ENCODE measurements at regions not wholly inside any gene's neighbourhood (a gene's known extent, or its start where the extent isn't known, plus 50 kb on each side); places are given as distances from the start of the nearest gene placed in this dataset.
"Not testable (repeated sequence)": the region's sequence is repeated elsewhere in the genome, so short reads cannot be mapped to it uniquely, and the experiment has no call there.

- DNase-seq = no peak
These were observed 1922.3 kb upstream of the PCDH20 start for GRCh38 chr13:63337921-63338320.

DNA sequence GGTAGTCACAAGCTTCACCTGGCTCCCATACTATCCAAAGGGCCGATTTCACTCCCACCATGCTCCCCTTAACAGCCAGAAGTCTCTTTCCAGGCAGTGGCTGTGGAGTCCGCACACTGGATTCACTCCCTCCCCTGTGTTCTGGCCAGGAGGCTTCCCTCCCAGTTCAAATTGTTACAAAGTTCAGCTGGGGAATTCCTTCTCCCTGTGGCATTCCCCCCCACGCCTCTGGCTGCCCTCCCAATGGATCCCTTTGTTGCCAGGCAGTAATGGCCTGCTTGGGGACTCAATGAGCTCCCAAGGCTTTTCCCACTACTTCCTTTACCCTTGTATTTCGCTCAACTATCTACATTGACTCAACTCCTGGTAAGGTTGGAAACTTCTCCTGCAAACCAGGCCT lies 1921.4 kb upstream of the PCDH20 start:
- no peak for DNase-seq

DNA sequence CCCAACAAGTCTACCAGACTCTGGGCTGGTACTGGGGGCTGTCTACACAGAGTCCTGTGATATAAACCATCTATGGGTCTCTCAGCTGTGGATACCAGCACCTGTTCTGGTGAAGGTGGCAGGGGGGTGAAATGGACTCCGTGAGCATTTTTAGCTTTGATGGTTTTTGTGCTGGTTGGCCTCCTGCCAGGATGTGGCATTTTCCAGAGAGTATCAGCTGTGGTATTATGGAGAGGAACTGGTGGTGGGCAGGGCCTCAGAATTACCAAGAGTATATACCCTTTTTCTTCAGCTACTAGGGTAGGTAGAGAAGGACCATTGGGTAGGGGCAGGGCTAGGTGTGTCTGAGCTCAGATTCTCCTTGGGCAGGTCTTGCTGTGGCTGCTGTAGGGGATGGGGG lies 1920.9 kb upstream of the PCDH20 start:
- no peak for DNase-seq

GRCh38 chr13:63327584-63327983 lies 1911.9 kb upstream of the PCDH20 start:
- no peak for DNase-seq

DNA sequence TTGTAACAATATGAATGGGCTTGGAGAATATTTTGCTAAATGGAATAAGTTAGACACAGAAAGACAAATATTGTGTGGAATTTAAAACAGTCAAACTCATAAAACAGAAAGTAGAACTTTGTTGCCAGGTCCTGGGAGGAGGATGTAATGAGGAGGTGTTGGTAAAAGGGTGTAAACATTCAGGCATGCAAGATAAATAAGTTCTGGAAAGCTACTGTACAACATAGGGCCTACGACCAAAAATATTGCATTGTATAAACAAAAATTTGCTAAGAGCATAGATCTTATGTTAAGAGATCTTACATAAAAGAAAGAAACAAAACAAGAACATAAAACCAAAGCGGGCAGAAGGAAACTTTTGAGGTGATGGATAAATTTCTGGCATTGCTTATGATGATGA lies 1907.8 kb upstream of the PCDH20 start:
- DNase-seq = no peak

DNA sequence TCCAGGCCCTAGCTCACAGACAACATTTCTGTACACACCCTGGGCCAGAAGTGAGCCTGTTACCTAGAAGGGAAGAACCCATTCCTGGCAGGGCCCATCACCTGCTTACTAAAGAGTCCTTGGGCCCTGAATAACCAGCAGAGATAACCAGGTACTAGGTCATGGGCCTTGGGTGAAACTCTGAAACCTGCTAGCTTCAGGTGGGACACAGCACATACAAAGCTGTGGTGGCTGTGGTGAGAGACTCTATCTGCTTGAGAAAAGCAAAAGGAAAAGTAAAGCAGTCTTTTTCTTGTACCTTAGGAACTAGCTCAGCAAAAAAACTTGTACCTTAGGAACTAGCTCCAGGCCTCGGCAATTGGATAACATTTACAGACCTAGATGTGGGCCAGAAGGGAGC lies 1895.9 kb upstream of the PCDH20 start:
- no peak for DNase-seq

GRCh38 chr13:63308549-63309165 lies 1893.0 kb upstream of the PCDH20 start:
- no peak for DNase-seq

DNA sequence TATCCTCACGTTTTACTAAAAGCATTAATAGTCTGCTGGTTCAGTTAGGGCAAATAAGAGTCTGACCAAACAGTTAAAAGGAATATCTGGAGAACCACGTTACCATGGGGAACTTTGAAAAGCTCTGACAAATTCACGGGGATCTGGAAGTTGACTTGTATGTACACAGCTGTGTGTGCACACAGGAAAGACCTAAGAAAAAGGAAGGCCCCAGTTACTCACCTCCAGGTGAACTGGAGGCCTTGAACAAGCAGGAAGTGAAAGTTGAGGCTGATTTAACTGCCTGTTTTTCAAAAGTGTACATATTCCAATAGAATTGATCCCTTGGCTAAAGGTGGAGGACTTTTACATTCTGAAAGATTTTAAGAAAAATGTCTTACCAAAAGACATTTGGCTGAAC lies 1891.6 kb upstream of the PCDH20 start:
- DNase-seq = no peak

DNA sequence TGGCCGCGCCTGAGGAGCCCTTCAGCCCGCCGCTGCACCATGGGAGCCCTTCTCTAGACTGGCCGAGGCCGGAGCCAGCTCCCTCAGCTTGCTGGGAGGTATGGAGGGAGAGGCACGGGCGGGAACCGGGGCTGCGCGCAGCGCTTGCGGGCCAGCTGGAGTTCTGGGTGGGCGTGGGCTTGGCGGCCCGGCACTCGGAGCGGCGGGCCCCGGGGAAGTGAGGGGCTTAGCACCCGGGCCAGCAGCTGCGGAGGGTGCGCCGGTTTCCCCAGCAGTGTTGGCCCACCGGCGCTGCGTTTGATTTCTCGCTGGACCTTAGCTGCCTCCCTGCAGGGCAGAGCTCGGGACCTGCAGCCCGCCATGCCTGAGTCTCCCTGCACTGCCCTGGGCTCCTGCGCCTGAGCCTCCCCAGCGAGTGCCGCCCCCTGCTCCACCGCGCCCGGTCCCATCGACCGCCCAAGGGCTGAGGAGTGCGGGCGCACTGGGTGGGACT lies 1890.0 kb upstream of the PCDH20 start:
- no peak for DNase-seq

- DNase-seq = no peak
These were observed 1888.8 kb upstream of the PCDH20 start for GRCh38 chr13:63304497-63304896.

GRCh38 chr13:63299866-63300394 lies 1884.3 kb upstream of the PCDH20 start:
- DNase-seq = no peak

GRCh38 chr13:63297163-63297562 lies 1881.5 kb upstream of the PCDH20 start:
- no peak for DNase-seq

- no peak for DNase-seq
These were observed 1876.1 kb upstream of the PCDH20 start for GRCh38 chr13:63291701-63292100.

DNA sequence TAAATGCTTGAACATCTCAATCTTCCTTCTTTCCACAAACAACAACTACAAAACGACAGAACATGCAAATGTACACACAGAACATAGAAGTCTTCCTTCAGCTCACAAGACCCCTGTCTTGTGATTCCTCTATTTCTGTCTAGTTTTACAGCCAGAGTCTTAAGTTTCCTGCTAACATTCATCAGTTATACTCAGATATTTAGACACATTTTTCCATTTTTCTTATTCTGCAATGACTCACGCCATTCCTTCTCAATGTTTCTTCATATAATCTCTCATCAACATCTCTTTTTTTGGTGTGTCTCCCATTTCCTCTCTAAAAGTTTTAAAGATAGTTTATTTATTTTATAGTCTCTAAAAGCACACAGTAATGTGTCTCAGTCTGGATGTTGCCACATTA lies 1872.9 kb upstream of the PCDH20 start:
- no peak for DNase-seq

DNA sequence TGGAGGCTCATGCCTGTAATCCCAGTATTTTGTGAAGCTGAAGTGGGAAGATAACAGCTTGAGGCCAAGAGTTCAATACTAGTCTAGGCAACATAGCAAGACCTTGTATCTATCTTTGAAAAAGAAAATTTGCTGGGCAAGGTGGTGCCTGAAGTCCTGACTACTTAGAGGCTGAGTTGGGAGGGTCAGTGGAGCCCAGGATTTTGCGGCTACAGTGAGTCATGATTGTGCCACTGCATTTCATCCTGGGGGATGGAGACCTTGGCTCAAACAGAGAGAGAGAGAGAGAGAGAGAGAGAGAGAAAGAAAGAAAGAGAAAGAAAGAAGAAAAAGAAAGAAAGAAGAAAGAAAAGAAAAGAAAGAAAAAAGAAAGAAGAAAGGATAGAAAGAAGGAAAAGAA lies 1872.3 kb upstream of the PCDH20 start:
- DNase-seq = no peak

- no peak for DNase-seq
These were observed 1869.8 kb upstream of the PCDH20 start for GRCh38 chr13:63285426-63285825.

GRCh38 chr13:63279136-63279535 lies 1863.5 kb upstream of the PCDH20 start:
- no peak for DNase-seq

- no peak for DNase-seq
These were observed 1859.1 kb upstream of the PCDH20 start for GRCh38 chr13:63274772-63275171.

DNA sequence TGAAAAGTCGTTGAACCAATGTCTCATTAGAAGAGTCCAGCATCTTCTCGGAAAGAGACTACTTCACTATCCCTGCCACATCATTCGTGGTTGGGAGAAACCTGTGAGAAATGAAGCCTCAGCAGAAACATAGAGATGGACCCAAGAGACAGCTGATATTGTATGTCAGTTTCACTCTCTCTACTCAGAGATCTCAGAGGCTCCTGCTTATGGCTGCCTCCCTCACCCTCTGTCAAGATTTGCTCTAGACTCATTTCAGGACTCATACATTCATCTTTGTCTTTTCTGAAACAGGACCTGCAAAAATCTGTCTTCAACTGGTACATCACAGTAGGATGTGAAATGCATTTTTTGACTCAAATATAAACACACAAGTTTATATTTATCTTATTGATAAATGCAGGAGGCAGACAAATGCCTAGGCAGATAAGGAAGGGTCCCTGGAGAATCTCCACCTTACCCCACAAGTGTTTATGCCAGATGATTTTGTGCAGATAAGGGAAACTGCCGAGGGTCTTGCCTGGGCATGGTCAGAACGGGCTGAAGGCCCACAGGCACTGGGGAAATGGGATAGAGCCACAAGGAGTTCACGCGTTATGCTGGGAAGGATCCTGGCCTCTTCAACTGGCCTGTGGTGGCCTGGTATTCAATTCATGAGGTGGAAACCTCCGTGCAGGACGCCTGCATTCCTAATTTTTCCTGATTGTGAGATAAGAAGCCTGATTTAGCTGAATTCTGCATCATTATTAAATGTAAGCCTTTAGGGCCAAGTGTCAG lies 1834.0 kb upstream of the PCDH20 start:
- DNase-seq = no peak

- DNase-seq = not testable (repeated sequence)
These were observed 1821.2 kb upstream of the PCDH20 start for GRCh38 chr13:63236667-63237396.

- not testable (repeated sequence) for DNase-seq
These were observed 1802.9 kb upstream of the PCDH20 start for GRCh38 chr13:63218596-63218995.

DNA sequence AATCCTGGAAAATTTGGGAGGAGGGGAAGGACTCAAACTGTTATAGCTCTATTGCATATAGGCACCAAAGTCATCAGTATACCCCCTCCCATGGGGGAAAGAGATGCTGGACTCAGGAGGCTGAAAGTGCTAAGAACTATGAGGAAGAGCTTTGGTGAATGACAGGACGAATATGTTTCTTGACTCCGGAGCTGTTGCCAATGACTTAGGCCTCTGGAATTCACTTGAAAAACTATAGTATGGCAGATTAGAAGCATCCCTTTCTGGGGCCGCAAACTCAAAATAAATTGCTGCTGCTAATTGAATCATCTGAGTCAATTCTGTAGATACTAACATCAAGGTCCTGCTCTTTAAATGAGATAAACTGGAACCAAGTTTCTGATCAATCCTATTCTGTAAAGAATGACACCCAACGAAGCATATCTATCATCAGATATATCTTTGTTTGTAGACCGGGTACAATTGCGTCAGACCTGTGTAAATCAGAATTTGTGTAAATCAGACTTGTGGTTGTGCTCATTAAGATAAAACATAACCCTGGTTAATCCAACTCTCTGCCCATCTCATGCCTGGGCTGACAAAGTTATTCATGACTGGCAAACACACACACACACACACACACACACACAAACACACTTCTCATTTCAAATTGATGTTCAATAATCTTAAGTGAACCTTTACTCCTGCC lies 1793.8 kb upstream of the PCDH20 start:
- no peak for DNase-seq

DNA sequence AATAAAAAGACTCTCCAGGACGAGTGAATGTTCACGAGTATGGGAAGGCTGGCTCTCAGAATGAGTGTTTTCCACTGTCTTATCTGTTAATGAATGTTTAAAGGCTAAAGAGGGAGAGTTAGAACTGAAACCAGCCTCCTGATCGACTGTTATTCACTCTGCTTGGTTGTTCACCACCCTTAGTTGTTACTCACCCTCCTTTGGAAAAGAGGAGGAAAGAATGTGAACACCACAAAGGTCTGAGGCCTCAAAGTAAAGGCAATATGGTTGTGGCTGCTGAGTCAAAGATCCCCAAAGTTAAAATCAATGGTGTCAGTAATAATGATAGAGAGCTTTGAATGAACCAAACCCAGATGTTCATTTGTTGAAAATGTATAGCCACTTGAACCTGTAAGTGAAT lies 1793.2 kb upstream of the PCDH20 start:
- DNase-seq = no peak
